Lower leg skin (tissue), 3 donors: ENCODE measurements at regions not wholly inside any gene's neighbourhood (a gene's known extent, or its start where the extent isn't known, plus 50 kb on each side); places are given as distances from the start of the nearest gene placed in this dataset.

Source experiments
- CTCF ChIP-seq, 3 donors: fragments of 450-650 bp; IDR thresholded peaks; one replicate each; pipeline ENCODE4 v1.5.1; 2016; ENCODE audit warnings: antibody characterized with exemption in 3 of 3, mild to moderate bottlenecking in 3 of 3, moderate library complexity in 2 of 3
- POLR2A ChIP-seq, 2 donors: fragments of 450-650 bp; IDR thresholded peaks; one replicate each; pipeline ENCODE4 v1.6.1; 2016 to 2017; ENCODE audit warnings: antibody characterized with exemption in 2 of 2, mild to moderate bottlenecking in 1 of 2, moderate library complexity in 1 of 2

GRCh38 chr19:28859811-28860210 is 353.1 kb downstream of the UQCRFS1 start:
- TF ChIP-seq CTCF (IDR thresholded peaks at IDR 0.05) (no peak), POLR2A (IDR thresholded peaks at IDR 0.05) (no peak)
